ENCODE measurements at regions not wholly inside any gene's neighbourhood (a gene's known extent, or its start where the extent isn't known, plus 50 kb on each side); places are given as distances from the start of the nearest gene placed in this dataset.
"Not testable (repeated sequence)": the region's sequence is repeated elsewhere in the genome, so short reads cannot be mapped to it uniquely, and the experiment has no call there.

DNA sequence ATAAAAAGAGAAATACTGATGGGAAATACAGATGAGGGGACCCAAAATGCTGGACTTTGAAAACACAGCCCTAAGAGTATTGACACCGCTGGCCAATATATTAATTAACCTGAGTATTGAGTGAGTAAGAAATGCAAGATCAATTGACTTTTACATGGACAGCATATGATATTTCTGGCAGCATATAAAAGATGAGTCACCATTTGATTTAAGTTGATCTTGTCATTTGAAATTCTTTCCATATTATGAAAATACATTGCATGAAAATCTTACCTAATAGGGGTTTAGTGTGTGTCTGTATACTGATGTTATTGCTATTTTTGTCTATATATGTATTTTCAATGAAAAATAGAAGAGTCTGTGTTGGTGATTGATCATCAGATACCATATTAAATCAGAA lies 619.6 kb downstream of the KCTD12 start:
- DNase-seq: no peak

DNA sequence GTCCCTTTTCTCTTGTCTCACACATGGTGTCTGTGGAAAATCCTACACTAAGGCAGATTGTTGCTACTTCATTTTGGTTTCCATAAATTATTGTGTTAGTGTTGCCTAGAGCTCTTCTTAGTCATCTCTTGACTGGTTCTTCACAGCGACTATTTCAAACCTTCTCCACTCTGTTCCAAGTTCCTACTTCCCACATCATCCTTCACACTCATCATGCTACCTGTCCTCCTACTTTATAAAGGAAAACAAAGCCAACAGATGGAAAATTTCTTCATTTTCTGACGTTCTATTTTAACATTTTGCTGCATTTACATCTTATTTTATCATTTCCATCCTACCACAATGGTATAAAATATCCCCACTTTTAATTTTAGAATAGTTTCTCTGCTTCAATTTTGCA lies 614.1 kb downstream of the LMO7 start:
- no peak for DNase-seq

DNA sequence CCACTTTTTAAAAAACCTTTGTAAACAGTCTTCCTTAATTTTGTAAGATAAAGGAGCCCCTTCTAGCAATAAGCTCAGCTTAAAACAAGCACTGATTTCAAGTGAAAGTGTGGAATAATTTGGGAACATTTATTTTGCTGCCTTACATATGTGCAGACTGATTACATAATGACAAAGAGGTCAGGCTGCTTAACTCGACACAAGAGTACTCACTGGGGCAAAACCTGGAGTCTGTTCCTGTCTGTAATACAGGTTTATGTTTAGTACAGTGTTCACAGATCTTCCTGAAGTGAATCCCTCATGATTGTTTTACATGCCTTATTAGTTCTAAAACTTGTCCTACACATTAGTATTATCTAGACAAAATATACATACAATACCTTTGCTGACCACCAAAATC lies 609.8 kb downstream of the LMO7 start:
- no peak for DNase-seq

DNA sequence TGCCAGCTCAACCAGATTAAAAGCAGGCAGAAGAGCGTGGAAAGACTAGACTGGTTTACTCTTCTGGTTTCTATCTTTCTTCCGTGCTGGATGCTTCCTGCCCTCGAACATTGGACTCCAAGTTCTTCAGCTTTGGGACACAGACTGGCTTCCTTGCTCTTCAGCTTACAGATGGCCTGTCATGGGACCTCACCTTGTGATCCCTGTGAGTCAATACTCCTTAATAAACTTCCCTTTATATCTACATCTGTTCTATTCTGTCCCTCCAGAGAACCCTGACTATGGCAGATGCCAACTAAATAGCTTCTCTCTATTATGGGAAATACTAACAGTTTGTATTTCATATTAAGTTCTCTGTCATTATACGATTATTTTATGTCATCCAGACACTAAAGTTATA lies 609.1 kb downstream of the LMO7 start:
- DNase-seq: no peak

DNA sequence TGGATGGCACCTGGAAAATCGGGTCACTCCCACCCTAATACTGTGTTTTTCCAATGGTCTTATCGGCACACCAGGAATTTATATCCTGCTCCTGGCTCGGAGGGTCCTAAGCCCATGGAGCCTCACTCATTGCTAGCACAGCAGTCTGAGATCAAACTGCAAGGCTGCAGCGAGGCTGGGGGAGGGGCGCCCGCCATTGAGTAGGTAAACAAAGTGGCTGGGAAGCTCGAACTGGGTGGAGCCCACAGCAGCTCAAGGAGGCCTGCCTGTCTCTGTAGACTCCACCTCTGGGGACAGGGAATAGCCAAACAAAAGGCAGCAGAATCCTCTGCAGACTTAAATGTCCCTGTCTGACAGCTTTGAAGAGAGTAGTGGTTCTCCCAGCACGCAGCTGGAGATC lies 607.0 kb downstream of the LMO7 start:
- DNase-seq: not testable (repeated sequence)

DNA sequence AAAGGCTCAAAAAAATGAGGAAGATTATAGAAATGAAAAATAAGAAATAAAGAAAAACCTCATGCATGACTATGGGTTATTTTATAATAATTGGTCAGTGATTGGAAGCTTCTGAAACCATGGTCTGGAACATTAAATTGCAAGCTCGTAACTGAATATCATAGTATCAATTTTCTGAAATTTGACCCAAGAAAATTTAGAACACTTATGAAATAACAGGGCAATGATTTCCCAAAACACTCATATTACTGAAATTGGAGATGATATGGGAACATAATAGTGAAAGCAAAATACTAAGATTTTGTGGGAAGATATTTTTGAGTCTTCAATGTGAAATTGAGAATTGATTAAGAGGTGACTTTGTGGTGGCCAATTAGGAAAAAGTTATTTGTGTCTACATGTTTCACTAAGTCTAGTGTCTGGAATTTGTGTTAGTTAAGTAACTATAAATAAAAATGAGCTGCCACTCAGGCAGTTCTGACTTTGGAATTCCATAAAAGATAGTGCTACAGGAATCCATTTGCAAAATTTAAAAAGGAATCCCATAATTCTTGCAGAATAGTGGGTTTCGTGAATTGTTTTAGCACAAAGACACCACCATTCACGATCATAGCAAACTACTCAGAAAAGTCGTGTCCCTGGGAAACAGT lies 603.0 kb downstream of the LMO7 start:
- no peak for DNase-seq

DNA sequence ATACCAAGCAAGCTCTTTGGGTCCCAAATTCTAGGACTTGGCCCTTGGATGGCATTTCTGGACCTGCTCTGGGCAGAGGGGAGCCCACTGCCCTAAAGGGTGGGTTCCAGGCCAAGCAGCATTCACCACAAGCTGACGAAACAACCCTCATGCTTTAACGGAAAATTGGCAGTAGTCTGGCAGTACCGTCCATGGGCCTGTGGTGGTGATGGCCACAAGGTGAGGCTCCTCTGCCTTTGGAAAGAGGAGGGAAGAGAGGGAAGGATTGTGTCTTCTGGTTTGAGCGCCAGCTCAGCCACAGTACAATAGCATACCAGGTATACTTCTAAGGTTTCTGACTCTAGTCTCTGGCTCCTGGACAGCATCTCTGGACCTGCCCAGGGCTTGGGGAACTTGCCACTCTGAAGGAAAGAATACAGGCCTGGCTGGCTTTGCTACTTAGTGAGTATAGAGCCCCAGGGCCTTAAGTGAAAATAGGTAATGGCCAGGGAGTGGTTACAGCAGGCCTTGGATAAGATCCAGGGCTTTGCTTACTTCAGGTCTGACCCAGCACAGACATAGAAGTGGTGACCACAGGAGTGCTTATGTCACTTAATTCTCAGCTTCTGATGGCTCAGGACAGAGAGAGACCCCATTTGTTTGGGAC lies 595.5 kb downstream of the LMO7 start:
- DNase-seq: no peak

DNA sequence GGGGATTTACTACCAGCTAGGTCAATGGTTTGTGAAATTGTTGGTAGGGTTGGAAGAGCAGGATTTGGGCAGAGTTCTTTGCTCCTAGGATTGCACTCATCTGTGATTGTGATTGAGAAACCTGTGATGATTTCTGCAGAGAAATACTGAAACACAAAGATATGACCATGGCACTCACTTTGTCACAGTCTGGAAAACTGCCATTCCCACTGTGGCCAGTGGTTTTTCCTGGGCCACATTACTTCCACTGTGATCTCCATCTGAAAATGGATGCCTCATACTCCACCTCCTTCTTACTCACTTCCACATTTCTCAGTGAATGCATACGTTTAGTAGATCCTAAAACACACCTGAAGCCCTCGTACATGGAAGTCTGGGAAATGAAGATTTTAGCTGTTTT lies 593.2 kb downstream of the LMO7 start:
- DNase-seq: no peak

DNA sequence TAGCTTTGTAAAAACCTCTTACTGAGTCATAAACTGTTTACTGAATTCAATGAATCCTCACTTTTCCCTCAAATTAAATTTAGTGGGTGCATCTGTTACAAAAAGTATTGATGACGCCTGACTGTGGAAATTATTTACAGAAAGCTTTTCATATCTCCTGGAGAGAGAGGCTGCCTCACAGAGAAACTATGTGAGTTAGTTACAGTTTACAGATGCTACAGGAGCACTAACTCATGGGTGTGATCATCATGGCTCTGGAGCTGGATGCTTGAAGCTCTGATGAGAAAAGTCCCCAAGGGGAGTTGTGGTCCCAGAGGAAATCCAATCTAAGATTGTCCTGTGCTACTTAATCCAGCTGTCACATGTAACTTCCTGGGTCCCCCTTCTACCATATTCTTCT lies 590.8 kb downstream of the LMO7 start:
- no peak for DNase-seq

DNA sequence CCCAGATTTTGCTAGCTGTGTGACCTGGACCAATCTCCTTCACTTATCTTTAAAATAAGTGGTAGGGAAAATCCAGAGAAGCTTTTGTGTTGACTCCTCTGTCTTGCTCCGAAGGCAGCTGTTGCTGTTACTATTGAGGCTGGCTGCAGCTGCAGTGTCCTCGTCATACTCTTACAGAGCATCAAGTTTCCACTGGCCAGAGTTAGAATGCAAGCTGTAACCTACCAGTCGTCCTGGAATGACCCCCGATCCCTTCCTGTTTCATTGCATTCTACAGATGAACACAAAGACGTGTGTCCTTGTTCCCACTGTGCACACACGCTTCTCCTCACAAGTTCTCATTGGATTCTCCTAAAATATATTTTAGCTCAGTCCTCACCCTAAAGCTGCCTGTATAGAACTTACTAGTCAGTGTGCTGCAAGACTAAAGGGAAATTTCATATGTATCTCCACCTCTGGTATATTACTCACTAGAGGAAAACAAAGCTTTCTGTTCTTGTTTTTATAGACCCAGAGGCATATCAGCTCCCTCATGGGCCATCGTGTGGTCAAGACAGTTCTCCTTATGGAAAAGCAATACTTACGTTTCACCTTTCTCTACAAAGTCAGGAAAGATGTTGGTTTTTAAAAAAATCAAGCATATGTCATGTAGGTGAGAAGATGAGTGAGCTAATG lies 589.8 kb downstream of the LMO7 start:
- DNase-seq: peak; percentile 88

DNA sequence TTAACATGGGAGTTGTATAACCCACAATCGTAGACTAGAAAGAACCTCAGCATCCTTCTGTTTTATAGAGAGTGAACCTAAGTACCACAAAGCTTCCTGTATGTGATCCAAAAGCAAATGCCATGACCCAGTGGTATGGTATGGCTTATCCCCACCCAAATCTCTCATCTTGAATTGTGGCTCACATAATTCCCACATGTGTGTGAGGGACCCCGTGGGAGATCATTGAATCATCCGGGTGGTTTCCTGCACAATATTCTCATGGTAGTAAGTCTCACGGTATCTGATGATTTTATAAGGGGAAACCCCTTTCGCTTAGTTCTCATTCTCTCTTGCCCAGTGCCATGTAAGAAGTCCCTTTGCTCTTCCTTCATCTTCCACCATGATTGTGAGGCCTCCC lies 587.9 kb downstream of the LMO7 start:
- DNase-seq: no peak

DNA sequence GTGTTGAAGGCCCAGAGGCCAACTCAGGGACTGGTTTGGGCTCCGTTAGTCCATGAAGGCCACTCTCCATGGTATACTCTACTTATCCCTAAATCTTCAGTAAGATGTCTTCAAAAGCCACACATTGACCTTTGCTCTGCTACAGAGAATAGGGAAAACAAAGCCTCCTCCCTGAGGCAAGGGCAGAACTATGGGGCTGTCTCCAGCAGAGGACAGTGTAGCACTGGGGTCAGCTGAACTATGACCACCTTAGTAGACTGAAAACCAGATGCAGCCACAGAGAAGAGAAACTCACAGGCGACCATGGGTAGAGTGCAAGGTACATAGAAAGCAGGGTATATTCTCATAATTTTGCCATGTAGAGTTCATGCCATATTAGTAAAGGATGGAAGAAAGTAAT lies 587.4 kb downstream of the LMO7 start:
- DNase-seq: no peak

DNA sequence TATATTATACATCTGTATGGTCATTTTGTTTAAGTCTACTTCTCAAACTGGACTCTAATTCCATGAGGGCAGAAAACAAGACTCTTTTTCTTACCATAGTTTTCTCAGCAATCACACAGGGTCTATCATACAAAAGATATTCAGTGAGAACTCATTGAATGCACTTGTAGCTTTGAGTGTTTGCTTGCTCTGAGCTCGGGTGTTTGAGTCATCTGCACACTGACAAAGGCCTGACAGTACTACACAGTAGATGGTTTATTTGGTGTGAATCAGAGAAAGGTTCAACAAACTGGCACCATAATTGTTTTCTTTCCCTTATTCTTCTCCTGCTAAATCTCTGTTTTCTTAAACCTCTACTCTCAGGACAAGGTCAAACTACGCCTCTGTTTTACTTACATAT lies 586.4 kb downstream of the LMO7 start:
- DNase-seq: no peak

DNA sequence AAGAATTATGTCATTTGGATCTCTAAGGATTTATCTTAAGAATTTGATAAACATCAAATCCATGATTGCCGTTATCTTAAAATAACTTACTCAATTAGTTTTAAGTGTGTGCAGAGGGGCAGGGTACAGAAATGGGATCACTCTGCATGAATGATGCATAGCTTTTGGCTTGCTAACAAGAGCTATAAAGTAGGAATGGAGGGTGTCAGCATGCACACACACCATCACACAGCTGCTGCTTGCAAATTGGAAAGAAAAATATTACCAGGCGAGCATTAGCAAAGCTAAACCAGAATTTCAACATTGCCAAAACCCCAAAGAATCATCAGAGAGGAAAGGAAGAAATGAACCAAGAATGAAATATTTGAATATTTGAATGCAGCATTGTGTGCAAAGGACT lies 580.6 kb downstream of the LMO7 start:
- no peak for DNase-seq

DNA sequence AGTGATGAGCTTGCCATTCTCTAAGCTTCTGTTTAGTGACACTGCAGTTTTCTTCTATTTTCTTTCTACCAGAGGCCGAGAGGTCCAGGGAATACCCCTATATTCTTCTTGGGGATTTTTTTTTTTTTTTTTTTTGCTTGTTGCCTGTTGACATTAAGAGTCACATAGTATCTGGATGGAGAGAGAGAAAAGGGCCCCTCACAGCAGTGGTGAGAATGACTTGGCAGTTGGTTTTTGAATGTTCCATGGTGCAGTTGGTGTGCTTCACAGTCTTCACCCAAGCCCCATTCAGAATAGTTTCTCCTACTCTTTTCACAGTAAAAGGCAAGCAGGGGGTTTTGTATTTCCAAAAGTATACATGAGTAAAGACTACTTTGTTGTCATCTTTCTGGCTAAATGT lies 577.9 kb downstream of the LMO7 start:
- DNase-seq: no peak

DNA sequence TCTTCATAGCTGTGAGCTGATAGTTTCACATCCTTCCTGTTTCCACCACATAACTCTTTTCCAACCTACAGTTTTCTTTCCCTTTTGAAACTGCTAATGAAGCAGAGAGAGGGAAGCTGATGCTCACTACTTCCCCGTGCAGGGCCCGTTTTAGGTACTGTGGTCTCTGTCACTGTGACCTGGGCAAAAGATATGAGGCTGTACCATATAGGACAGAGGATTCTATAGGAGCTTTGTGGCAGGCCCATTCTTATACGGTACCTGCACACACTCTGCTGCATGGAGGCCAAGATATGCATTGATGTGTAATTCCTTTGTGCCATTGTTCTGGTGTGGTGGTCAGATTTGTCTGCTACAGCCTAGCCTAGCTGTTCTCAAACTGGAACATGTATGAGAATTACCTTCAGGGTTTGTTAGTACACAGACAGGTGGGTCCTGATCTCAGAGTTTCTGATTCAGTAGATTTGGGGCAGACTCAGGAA lies 577.3 kb downstream of the LMO7 start:
- no peak for DNase-seq

DNA sequence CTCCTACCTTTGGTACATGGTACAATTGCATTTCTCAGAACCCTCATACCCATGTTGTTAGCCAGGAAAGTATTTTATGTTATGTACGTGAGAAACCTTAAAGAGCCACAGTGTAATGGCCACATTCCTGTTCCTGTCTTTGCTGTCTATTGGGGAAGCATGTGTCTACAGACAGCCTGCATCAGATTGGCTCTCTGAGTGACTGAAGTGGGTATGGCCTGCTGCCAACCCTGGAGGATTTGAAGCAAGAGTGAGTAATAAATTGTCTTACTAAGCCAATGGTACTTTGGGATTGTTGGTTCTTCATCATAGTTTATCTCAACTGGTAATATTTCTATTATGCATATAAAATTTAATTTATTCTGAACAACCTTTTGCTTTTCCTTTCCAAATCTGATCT lies 574.1 kb downstream of the LMO7 start:
- no peak for DNase-seq

DNA sequence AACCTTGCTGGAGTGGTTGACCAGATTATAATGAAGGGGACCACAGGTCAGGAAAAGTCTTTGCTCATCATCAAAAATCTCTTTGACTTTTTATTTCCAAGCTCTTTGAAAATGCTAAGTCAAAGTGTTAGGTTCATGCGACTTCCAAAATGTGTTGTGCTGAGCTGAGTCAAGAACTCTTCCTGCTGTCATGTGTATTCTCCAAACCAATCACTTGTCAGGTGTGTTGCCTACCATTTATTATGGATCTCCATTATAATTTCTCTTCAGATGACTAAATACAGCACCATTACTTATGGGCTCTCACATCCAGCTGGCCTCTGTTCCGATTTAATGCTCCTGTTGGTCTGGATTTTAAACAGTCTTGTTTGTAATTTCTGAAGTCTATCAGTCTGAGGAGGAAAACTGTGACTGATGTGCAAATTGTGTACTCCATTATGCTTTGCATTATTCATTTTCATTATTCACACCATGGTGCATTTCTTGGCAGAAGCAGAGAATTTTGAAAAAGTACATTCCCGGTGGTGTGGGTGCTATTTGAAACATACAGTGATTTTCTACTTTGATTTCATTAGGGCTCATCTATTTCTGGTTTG lies 562.5 kb downstream of the LMO7 start:
- no peak for DNase-seq

DNA sequence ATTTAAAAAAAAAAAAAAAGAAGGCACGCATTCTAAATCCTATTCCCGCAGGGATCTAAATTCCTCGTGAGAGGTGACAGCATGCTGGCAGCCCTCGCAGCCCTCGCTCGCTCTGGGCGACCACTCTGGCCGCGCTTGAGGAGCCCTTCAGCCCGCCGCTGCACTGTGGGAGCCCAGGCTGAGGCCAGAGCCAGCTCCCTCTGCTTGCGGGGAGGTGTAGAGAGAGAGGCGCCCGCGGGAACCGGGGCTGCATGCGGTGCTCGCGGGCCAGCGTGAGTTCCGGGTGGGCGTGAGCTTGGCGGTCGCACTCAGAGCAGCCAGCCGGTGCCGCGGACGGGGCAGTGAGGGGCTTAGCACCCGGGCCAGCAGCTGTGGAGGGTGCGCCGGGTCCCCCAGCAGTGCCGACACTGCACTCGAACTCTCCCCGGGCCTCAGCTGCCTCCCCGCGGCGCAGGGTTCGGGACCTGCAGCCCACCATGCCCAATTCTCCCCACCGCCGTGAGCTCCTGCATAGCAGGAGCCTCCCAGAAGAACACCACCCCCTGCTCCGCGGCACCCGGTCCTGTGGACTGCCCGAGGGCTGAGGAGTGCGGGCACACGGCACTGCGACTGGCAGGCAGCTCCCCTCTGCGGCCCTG lies 553.9 kb downstream of the LMO7 start:
- DNase-seq: no peak

DNA sequence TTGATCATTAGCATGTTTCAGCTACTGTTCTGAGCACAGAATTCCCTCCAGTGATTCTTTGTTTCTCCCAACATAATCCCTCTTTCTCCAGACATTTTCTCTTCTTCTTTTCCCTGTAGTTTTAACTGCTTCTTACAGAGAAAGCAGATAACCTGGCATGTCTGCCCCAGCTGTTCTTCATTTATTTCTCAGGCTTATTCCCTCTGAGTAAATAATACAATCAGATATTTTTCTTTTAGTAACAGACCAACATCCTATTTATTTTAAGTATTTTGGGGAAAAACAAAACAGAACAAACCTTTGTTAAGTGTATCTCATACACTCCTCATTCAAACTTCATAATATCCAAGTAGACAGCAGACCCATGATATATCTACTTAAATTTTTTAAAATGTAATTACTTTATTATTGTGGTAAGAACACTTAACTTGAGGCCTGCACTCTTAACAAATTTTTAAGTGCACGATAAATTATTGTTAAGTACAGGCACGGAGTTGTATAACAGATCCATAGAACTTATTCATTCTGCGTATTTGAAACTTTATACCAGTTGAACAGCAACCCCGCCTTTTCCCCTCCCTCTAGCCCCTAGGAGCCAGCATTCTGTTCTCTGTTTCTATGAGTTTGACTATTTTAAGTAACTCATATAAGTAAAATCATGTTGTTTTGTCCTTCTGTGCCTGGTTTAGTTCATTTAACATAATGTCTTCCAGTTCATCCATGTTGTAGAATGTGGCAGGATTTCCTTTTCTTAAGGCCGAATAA lies 540.0 kb downstream of the LMO7 start:
- no peak for DNase-seq

DNA sequence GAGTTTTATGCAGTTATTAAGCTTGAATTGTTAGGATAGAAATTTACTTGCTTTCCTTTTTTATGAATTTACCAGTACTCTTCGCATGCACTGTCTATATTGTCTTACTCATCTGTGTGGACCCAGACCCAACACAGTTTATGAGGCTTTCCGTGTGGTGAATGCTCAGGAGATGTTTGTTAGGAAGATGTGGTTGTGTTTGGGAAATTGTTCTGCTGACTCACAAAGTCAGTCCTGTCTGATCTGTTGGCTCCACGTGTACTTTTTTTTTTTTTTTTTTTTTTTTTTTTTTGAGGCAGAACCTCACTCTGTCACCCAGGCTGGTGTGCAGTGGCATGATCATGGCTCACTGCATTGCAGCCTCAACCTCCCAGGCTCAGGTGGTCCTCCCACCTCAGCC lies 532.5 kb downstream of the LMO7 start:
- DNase-seq: no peak

DNA sequence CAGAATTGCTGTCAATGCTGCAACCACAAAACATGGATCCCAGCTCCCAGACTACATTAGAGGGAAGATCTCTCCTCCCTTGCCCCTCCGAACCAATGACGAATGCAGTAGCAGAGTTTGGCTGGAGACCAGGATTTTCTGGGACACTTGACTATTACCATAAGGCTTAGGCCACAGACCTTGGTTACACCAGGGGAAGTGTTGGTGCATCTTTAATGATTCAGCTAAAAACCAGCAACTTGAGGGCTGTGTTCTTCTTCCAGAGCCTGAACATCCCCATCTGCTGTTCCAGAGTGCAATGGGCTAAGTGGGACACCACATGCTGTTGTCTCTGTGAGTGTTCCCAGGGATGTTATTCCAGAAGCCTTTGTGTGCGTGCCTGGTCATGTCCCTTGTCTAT lies 528.2 kb downstream of the LMO7 start:
- DNase-seq: no peak

DNA sequence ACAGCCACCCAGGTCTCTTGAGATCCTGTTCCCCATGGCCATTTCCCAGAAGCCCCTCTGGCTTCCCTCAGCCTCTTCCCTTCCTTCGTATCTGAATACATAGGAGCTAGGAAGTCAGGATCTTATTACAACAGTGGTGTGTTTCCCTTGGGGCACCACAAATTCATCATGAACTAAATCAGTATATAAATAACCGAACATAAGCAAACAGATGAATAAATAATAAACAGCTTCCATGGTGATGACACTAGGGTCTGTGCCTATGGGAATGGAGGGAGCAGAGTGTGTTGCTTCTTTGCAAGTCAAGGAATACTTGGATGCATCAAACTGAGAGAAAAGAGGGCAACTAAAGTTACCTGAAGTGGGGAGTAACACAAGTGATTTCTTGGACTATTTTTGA lies 527.6 kb downstream of the LMO7 start:
- DNase-seq: no peak
